Liver (tissue), 8 donors: ENCODE measurements at regions not wholly inside any gene's neighbourhood (a gene's known extent, or its start where the extent isn't known, plus 50 kb on each side); places are given as distances from the start of the nearest gene placed in this dataset.

Experiments used
- DNase-seq: peaks from one replicate; pipeline ENCODE4 v3.0.0-alpha.2; 2017; ENCODE audit warnings: low spot score
- H3K27ac ChIP-seq, 2 donors: one replicate each; pipeline ENCODE4 v1.7.0; 2013; ENCODE audit warnings: inconsistent platforms in 2 of 2, low read length in 2 of 2, control low read depth in 1 of 2, low read depth in 1 of 2, mild to moderate bottlenecking in 1 of 2
- H3K27me3 ChIP-seq, 4 donors: one replicate each; pipeline versions ENCODE4 v1.6.1 to v1.7.0; 2013; ENCODE audit warnings: low read length in 3 of 4, inconsistent platforms in 1 of 4, mild to moderate bottlenecking in 1 of 4, moderate library complexity in 1 of 4; ENCODE audit not compliant: control insufficient read depth in 4 of 4, insufficient read depth in 4 of 4
- H3K36me3 ChIP-seq, 4 donors: one replicate each; pipeline versions ENCODE4 v1.6.1 to v1.7.0; 2013; ENCODE audit warnings: low read length in 3 of 4, mild to moderate bottlenecking in 3 of 4, low read depth in 1 of 4, moderate library complexity in 1 of 4; ENCODE audit not compliant: control insufficient read depth in 4 of 4, insufficient read depth in 3 of 4
- H3K4me1 ChIP-seq, 4 donors: one replicate each; pipeline versions ENCODE4 v1.6.1 to v1.7.0; 2013; ENCODE audit warnings: low read length in 3 of 4, mild to moderate bottlenecking in 3 of 4, moderate library complexity in 1 of 4; ENCODE audit not compliant: control insufficient read depth in 4 of 4, insufficient read depth in 4 of 4
- H3K4me3 ChIP-seq, 3 donors: one replicate each; pipeline versions ENCODE4 v1.6.1 to v1.7.0; 2013; ENCODE audit warnings: low read length in 3 of 3, control low read depth in 1 of 3, low read depth in 1 of 3, mild to moderate bottlenecking in 1 of 3
- H3K9ac ChIP-seq, 2 donors: one replicate each; pipeline ENCODE4 v1.7.0; 2013; ENCODE audit warnings: low read length in 2 of 2, mild to moderate bottlenecking in 2 of 2, moderate library complexity in 2 of 2, control low read depth in 1 of 2, low read depth in 1 of 2
- H3K9me3 ChIP-seq, 4 donors: one replicate each; pipeline versions ENCODE4 v1.6.1 to v1.7.0; 2013; ENCODE audit warnings: low read length in 3 of 4; ENCODE audit not compliant: control insufficient read depth in 4 of 4
- EGR1 ChIP-seq, 2 donors: IDR thresholded peaks; 2 replicates each; pipeline ENCODE4 v1.6.1; 2016 to 2018; ENCODE audit warnings: antibody characterized with exemption in 2 of 2, low read depth in 2 of 2
- FOXA1 ChIP-seq: IDR thresholded peaks from 2 replicates; pipeline ENCODE4 v1.6.1; 2016; ENCODE audit warnings: antibody characterized with exemption
- FOXA2 ChIP-seq: IDR thresholded peaks from 2 replicates; pipeline ENCODE4 v1.6.1; 2016; ENCODE audit warnings: antibody characterized with exemption
- GABPA ChIP-seq, 2 donors: IDR thresholded peaks in 1 of 2; conservative IDR thresholded peaks in 1 of 2; 2 replicates each; pipeline ENCODE4 v1.6.1; 2016; ENCODE audit warnings: antibody characterized with exemption in 2 of 2, mild to moderate bottlenecking in 1 of 2, moderate library complexity in 1 of 2
- HNF4A ChIP-seq, 2 donors: conservative IDR thresholded peaks; 2 replicates each; pipeline ENCODE4 v1.6.1; 2016; ENCODE audit warnings: antibody characterized with exemption in 2 of 2, mild to moderate bottlenecking in 2 of 2
- HNF4G ChIP-seq: IDR thresholded peaks from 2 replicates; pipeline ENCODE4 v1.6.1; 2016; ENCODE audit warnings: antibody characterized with exemption
- JUND ChIP-seq, 2 donors: IDR thresholded peaks; 2 replicates each; pipeline ENCODE4 v1.6.1; 2016; ENCODE audit warnings: antibody characterized with exemption in 2 of 2
- NR2F2 ChIP-seq: IDR thresholded peaks from 2 replicates; pipeline ENCODE4 v1.6.1; 2016; ENCODE audit warnings: antibody characterized with exemption
- RAD21 ChIP-seq, 2 donors: IDR thresholded peaks; 2 replicates each; pipeline ENCODE4 v1.6.1; 2016; ENCODE audit warnings: antibody characterized with exemption in 2 of 2, mild to moderate bottlenecking in 2 of 2
- RXRA ChIP-seq, 2 donors: IDR thresholded peaks; 2 replicates each; pipeline ENCODE4 v1.6.1; 2017 to 2018; ENCODE audit warnings: antibody characterized with exemption in 2 of 2, mild to moderate bottlenecking in 1 of 2
- SP1 ChIP-seq: IDR thresholded peaks from 2 replicates; pipeline ENCODE4 v1.6.1; 2018; ENCODE audit warnings: antibody characterized with exemption, mild to moderate bottlenecking
- TAF1 ChIP-seq: conservative IDR thresholded peaks from 2 replicates; pipeline ENCODE4 v1.6.1; 2016; ENCODE audit warnings: antibody characterized with exemption, mild to moderate bottlenecking
- YY1 ChIP-seq: IDR thresholded peaks from 2 replicates; pipeline ENCODE4 v1.6.1; 2016; ENCODE audit warnings: antibody characterized with exemption, mild to moderate bottlenecking
- WGBS: extraction: QIAGEN DNeasy Blood & Tissue Kit; methylation state at CpG from one replicate; pipeline ENCODE4 v1.1.7; 2013; 5-methylcytosine and 5-hydroxymethylcytosine counted together
- TF ChIP-seq, protein P1 (sequence below): IDR thresholded peaks from 2 replicates; pipeline ENCODE4 v1.6.1; 2016; ENCODE audit warnings: antibody characterized with exemption
- TF ChIP-seq, protein P2 (sequence below): IDR thresholded peaks from 2 replicates; pipeline ENCODE4 v1.6.1; 2016; ENCODE audit warnings: antibody characterized with exemption
- TF ChIP-seq, protein P3 (sequence below): fragments of 150-350 bp; IDR thresholded peaks from 2 replicates; pipeline ENCODE4 v1.5.1; 2017; ENCODE audit warnings: improper control_type of control experiment, low read depth, low read length; ENCODE audit not compliant: missing input control
- TF ChIP-seq, protein P4 (sequence below): IDR thresholded peaks from 2 replicates; pipeline ENCODE4 v1.6.1; 2016; ENCODE audit warnings: antibody characterized with exemption
- TF ChIP-seq, protein P5 (sequence below): IDR thresholded peaks from 2 replicates; pipeline ENCODE4 v1.6.1; 2016; ENCODE audit warnings: antibody characterized with exemption, mild to moderate bottlenecking
- donor health status: healthy.
- donor health status: healthy.
- donor health status: healthy.
- donor health status: healthy.
- donor health status: healthy.

DNA sequence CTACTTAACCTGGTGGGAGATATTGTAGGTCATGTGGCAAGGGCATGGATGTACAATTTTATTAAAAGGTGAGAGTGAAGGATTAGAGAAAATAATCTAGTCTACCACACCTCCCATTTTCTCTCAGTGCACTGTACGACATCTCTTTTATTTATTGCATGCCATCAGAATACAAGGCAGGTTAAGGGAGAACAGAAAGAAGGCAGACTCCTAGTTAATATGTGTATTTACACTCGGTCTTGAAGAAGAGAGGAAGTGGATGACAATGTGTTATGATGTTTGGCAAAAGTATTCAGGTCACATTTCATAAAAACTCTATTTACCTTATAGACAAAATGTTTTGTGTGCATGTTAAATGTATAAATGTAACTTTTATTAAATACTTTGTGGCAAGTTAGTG is 306.1 kb downstream of the CTH start:
- Histone ChIP-seq H3K4me3 (no peak overlapping the region), H3K9ac (no peak overlapping the region), H3K27ac (no peak overlapping the region), H3K27me3 (no peaks in the 10 kb centered on the region), H3K9me3 (no peaks in the 10 kb centered on the region), H3K4me1 (no peaks in the 10 kb centered on the region), H3K36me3 (no peaks in the 10 kb centered on the region)
- 57% methylated on average over 2 of the region's 2 CpGs for WGBS
- no peak for DNase-seq
- no peak for TF ChIP-seq FOXA1
- TF ChIP-seq YY1 = no peak
- TF ChIP-seq TAF1 = no peak
- TF ChIP-seq RAD21 (IDR thresholded peaks at IDR 0.05) = no peak
- no peak for TF ChIP-seq SP1
- TF ChIP-seq, protein P1, sequence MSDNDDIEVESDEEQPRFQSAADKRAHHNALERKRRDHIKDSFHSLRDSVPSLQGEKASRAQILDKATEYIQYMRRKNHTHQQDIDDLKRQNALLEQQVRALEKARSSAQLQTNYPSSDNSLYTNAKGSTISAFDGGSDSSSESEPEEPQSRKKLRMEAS = no peak
- no peak for TF ChIP-seq EGR1 (IDR thresholded peaks at IDR 0.05; ENCODE audit: low read depth in 2 of 2)
- TF ChIP-seq, protein P2, sequence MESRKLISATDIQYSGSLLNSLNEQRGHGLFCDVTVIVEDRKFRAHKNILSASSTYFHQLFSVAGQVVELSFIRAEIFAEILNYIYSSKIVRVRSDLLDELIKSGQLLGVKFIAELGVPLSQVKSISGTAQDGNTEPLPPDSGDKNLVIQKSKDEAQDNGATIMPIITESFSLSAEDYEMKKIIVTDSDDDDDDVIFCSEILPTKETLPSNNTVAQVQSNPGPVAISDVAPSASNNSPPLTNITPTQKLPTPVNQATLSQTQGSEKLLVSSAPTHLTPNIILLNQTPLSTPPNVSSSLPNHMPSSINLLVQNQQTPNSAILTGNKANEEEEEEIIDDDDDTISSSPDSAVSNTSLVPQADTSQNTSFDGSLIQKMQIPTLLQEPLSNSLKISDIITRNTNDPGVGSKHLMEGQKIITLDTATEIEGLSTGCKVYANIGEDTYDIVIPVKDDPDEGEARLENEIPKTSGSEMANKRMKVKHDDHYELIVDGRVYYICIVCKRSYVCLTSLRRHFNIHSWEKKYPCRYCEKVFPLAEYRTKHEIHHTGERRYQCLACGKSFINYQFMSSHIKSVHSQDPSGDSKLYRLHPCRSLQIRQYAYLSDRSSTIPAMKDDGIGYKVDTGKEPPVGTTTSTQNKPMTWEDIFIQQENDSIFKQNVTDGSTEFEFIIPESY = no peak
- TF ChIP-seq HNF4A (conservative IDR thresholded peaks at IDR 0.05) = no peak
- TF ChIP-seq GABPA (IDR thresholded peaks at IDR 0.05 in 1 of 2, conservative IDR thresholded peaks at IDR 0.05 in 1 of 2) = no peak
- TF ChIP-seq HNF4G = no peak
- TF ChIP-seq, protein P3, sequence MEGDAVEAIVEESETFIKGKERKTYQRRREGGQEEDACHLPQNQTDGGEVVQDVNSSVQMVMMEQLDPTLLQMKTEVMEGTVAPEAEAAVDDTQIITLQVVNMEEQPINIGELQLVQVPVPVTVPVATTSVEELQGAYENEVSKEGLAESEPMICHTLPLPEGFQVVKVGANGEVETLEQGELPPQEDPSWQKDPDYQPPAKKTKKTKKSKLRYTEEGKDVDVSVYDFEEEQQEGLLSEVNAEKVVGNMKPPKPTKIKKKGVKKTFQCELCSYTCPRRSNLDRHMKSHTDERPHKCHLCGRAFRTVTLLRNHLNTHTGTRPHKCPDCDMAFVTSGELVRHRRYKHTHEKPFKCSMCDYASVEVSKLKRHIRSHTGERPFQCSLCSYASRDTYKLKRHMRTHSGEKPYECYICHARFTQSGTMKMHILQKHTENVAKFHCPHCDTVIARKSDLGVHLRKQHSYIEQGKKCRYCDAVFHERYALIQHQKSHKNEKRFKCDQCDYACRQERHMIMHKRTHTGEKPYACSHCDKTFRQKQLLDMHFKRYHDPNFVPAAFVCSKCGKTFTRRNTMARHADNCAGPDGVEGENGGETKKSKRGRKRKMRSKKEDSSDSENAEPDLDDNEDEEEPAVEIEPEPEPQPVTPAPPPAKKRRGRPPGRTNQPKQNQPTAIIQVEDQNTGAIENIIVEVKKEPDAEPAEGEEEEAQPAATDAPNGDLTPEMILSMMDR = no peak
- TF ChIP-seq, protein P4, sequence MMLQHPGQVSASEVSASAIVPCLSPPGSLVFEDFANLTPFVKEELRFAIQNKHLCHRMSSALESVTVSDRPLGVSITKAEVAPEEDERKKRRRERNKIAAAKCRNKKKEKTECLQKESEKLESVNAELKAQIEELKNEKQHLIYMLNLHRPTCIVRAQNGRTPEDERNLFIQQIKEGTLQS = no peak
- TF ChIP-seq, protein P5, sequence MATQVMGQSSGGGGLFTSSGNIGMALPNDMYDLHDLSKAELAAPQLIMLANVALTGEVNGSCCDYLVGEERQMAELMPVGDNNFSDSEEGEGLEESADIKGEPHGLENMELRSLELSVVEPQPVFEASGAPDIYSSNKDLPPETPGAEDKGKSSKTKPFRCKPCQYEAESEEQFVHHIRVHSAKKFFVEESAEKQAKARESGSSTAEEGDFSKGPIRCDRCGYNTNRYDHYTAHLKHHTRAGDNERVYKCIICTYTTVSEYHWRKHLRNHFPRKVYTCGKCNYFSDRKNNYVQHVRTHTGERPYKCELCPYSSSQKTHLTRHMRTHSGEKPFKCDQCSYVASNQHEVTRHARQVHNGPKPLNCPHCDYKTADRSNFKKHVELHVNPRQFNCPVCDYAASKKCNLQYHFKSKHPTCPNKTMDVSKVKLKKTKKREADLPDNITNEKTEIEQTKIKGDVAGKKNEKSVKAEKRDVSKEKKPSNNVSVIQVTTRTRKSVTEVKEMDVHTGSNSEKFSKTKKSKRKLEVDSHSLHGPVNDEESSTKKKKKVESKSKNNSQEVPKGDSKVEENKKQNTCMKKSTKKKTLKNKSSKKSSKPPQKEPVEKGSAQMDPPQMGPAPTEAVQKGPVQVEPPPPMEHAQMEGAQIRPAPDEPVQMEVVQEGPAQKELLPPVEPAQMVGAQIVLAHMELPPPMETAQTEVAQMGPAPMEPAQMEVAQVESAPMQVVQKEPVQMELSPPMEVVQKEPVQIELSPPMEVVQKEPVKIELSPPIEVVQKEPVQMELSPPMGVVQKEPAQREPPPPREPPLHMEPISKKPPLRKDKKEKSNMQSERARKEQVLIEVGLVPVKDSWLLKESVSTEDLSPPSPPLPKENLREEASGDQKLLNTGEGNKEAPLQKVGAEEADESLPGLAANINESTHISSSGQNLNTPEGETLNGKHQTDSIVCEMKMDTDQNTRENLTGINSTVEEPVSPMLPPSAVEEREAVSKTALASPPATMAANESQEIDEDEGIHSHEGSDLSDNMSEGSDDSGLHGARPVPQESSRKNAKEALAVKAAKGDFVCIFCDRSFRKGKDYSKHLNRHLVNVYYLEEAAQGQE = no peak
- no peak for TF ChIP-seq NR2F2
- no peak for TF ChIP-seq RXRA (IDR thresholded peaks at IDR 0.05)
- TF ChIP-seq JUND (IDR thresholded peaks at IDR 0.05) = no peak
- TF ChIP-seq FOXA2 = no peak
